H1 (cell line): ENCODE measurements at regions not wholly inside any gene's neighbourhood (a gene's known extent, or its start where the extent isn't known, plus 50 kb on each side); places are given as distances from the start of the nearest gene placed in this dataset.

ENCODE experiments used
- CTCF ChIA-PET: fragments of 300-600 bp; sonication (Branson Sonifier 250); formaldehyde crosslinking; loops from one replicate; lab custom pipeline; 2021; ENCODE audit not compliant: partially characterized antibody; lab: Charles Lee
- POLR2A ChIA-PET: fragments of 300-600 bp; sonication (Branson Sonifier 250); formaldehyde crosslinking; loops from one replicate; lab custom pipeline; 2021; ENCODE audit warnings: inconsistent platforms; ENCODE audit not compliant: partially characterized antibody; lab: Charles Lee
- DNase-seq, 2 experiments: peaks; one replicate each; pipeline versions ENCODE4 v3.0.0 to v3.0.0-alpha.2; 2010 to 2022; ENCODE audit warnings: low spot score in 2 of 2, low read depth in 1 of 2, mixed read lengths in 1 of 2
- FAIRE-seq: peaks from 2 replicates; lab custom pipeline; 2011; peaks lifted over from hg19 to GRCh38; lab: Jason Lieb, UNC
- H2AFZ ChIP-seq: 2 replicates; pipeline ENCODE4 v1.8.1; 2012; ENCODE audit warnings: low read length, inconsistent platforms
- H2AK5ac ChIP-seq: 2 replicates; pipeline ENCODE4 v1.6.1; 2013; ENCODE audit warnings: low read depth, low read length
- H2BK120ac ChIP-seq: replicated peaks from 2 replicates; pipeline ENCODE3; 2013; ENCODE audit warnings: low read depth, low read length, inconsistent platforms
- H2BK12ac ChIP-seq: 2 replicates; pipeline ENCODE4 v1.6.1; 2013; ENCODE audit warnings: low read depth, low read length
- H2BK15ac ChIP-seq: 2 replicates; pipeline ENCODE4 v1.6.1; 2013; ENCODE audit warnings: low read length
- H2BK20ac ChIP-seq: 2 replicates; pipeline ENCODE4 v1.6.1; 2013; ENCODE audit warnings: low read length
- H2BK5ac ChIP-seq: 2 replicates; pipeline ENCODE4 v1.6.1; 2013; ENCODE audit warnings: low read depth, low read length
- H3K14ac ChIP-seq: 2 replicates; pipeline ENCODE4 v1.6.1; 2013; ENCODE audit warnings: inconsistent platforms; ENCODE audit not compliant: insufficient read length
- H3K18ac ChIP-seq: 2 replicates; pipeline ENCODE4 v1.6.1; 2013; ENCODE audit warnings: low read length; ENCODE audit errors: extremely low read depth
- H3K23ac ChIP-seq: 2 replicates; pipeline ENCODE4 v1.6.1; 2013; ENCODE audit warnings: inconsistent platforms; ENCODE audit not compliant: insufficient read length
- H3K23me2 ChIP-seq: 2 replicates; pipeline ENCODE4 v1.6.1; 2013; ENCODE audit warnings: low read depth, low read length
- H3K27ac ChIP-seq: 2 replicates; pipeline ENCODE4 v1.6.1; 2011; ENCODE audit warnings: low read depth, low read length, inconsistent platforms
- H3K27me3 ChIP-seq, 4 experiments: replicated peaks in 1 of 4; 1 replicate in 1 of 4; 2 replicates in 3 of 4; pipeline versions ENCODE4 v1.6.1 to v1.8.1; 2011 to 2013; ENCODE audit warnings: low read length in 3 of 4, mild to moderate bottlenecking in 3 of 4, inconsistent platforms in 2 of 4, mixed read lengths in 2 of 4, moderate library complexity in 1 of 4; ENCODE audit not compliant: control insufficient read depth in 3 of 4, insufficient read depth in 3 of 4; ENCODE audit errors: extremely low read depth in 1 of 4
- H3K36me3 ChIP-seq, 4 experiments: 2 replicates each; pipeline versions ENCODE4 v1.6.1 to v1.8.1; 2011 to 2013; ENCODE audit warnings: mild to moderate bottlenecking in 4 of 4, low read length in 3 of 4, moderate library complexity in 2 of 4, control low read depth in 1 of 4, inconsistent platforms in 1 of 4; ENCODE audit not compliant: insufficient read depth in 4 of 4, control insufficient read depth in 2 of 4
- H3K4ac ChIP-seq: replicated peaks from 2 replicates; pipeline ENCODE3; 2013; ENCODE audit warnings: low read length, low read depth, mixed read lengths, inconsistent platforms; ENCODE audit not compliant: insufficient read length
- H3K4me1 ChIP-seq, 4 experiments: replicated peaks in 1 of 4; 1 replicate in 1 of 4; 2 replicates in 3 of 4; pipeline versions ENCODE4 v1.6.1 to v1.8.1; 2011 to 2013; ENCODE audit warnings: low read length in 3 of 4, inconsistent platforms in 2 of 4, mixed read lengths in 1 of 4; ENCODE audit not compliant: insufficient read depth in 4 of 4, control insufficient read depth in 3 of 4
- H3K4me2 ChIP-seq, 2 experiments: 2 replicates each; pipeline versions ENCODE4 v1.6.1 to v1.8.1; 2011 to 2013; ENCODE audit warnings: low read depth in 2 of 2, low read length in 2 of 2, control low read depth in 1 of 2, inconsistent platforms in 1 of 2, mild to moderate bottlenecking in 1 of 2; ENCODE audit not compliant: insufficient read depth in 1 of 2
- H3K4me3 ChIP-seq, 4 experiments: fragments of 200-600, 300-600 bp in 1 of 4; sonication (generic), shearing (Covaris generic), sonication (Bioruptor Twin) in 1 of 4; 2 replicates each; pipeline versions ENCODE4 v1.5.1 to v1.8.1; 2011 to 2016; ENCODE audit warnings: low read length in 4 of 4, low read depth in 3 of 4, control low read depth in 2 of 4, inconsistent platforms in 2 of 4, mild to moderate bottlenecking in 2 of 4, mixed read lengths in 1 of 4, moderate library complexity in 1 of 4; ENCODE audit not compliant: insufficient read depth in 2 of 4; ENCODE audit errors: extremely low read depth in 1 of 4
- H3K56ac ChIP-seq: replicated peaks from 2 replicates; pipeline ENCODE3; 2013; ENCODE audit warnings: low read depth, mild to moderate bottlenecking, mixed read lengths, low read length, inconsistent platforms; ENCODE audit not compliant: insufficient read length
- H3K79me1 ChIP-seq: 2 replicates; pipeline ENCODE4 v1.6.1; 2013; ENCODE audit warnings: low read depth, low read length, control low read depth
- H3K79me2 ChIP-seq, 2 experiments: 2 replicates each; pipeline versions ENCODE4 v1.6.1 to v1.8.1; 2012 to 2013; ENCODE audit warnings: low read length in 2 of 2, mild to moderate bottlenecking in 2 of 2, inconsistent platforms in 1 of 2; ENCODE audit not compliant: insufficient read depth in 2 of 2, control insufficient read depth in 1 of 2
- H3K9ac ChIP-seq, 4 experiments: replicated peaks in 1 of 4; 1 replicate in 1 of 4; 2 replicates in 3 of 4; pipeline versions ENCODE4 v1.6.1 to v1.8.1; 2011 to 2013; ENCODE audit warnings: low read depth in 3 of 4, low read length in 3 of 4, control low read depth in 2 of 4, mild to moderate bottlenecking in 2 of 4, moderate library complexity in 2 of 4, inconsistent platforms in 1 of 4; ENCODE audit errors: extremely low read depth in 1 of 4
- H3K9me3 ChIP-seq, 2 experiments: 2 replicates each; pipeline versions ENCODE4 v1.6.1 to v1.8.1; 2012 to 2013; ENCODE audit warnings: mild to moderate bottlenecking in 2 of 2, moderate library complexity in 2 of 2, control low read depth in 1 of 2, inconsistent platforms in 1 of 2, low read depth in 1 of 2, low read length in 1 of 2, mixed read lengths in 1 of 2; ENCODE audit not compliant: insufficient read depth in 2 of 2
- H4K20me1 ChIP-seq, 2 experiments: replicated peaks in 1 of 2; 2 replicates each; pipeline versions ENCODE3 to v1.8.1; 2011 to 2013; ENCODE audit warnings: inconsistent platforms in 2 of 2, low read length in 2 of 2, mild to moderate bottlenecking in 1 of 2; ENCODE audit not compliant: insufficient read depth in 2 of 2, control insufficient read depth in 1 of 2
- H4K5ac ChIP-seq: 2 replicates; pipeline ENCODE4 v1.6.1; 2013; ENCODE audit warnings: low read length, low read depth, mixed read lengths, inconsistent platforms; ENCODE audit not compliant: insufficient read length
- H4K8ac ChIP-seq: 2 replicates; pipeline ENCODE4 v1.8.0; 2013; ENCODE audit warnings: mild to moderate bottlenecking, moderate library complexity, low read length, inconsistent platforms; ENCODE audit not compliant: insufficient read depth; ENCODE audit errors: extremely low read depth
- H4K91ac ChIP-seq: replicated peaks from 2 replicates; pipeline ENCODE3; 2013; ENCODE audit warnings: low read length, mixed read lengths, inconsistent platforms; ENCODE audit not compliant: insufficient read length
- BRCA1 ChIP-seq: IDR thresholded peaks from 2 replicates; pipeline ENCODE4 v1.6.1; 2012; ENCODE audit warnings: low read depth, low read length, improper control_type of control experiment
- CBX5 ChIP-seq: fragments of 300-800, 300-1000 bp; sonication (generic); IDR thresholded peaks from 2 replicates; pipeline ENCODE4 v1.7.1; 2016; ENCODE audit warnings: antibody characterized with exemption, low read length, low read depth
- GABPA ChIP-seq: IDR thresholded peaks from 2 replicates; pipeline ENCODE4 v1.6.1; 2011; ENCODE audit warnings: mild to moderate bottlenecking, low read length, moderate library complexity, borderline replicate concordance; ENCODE audit not compliant: insufficient read depth
- JUN ChIP-seq: IDR thresholded peaks from 2 replicates; pipeline ENCODE4 v1.6.1; 2011; ENCODE audit warnings: low read depth, mild to moderate bottlenecking, improper control_type of control experiment, low read length
- PHF8 ChIP-seq: fragments of 200-600 bp; sonication (generic); conservative IDR thresholded peaks from 2 replicates; pipeline ENCODE4 v1.7.1; 2012; ENCODE audit warnings: low read depth, mild to moderate bottlenecking, inconsistent platforms, low read length, moderate library complexity
- POU5F1 ChIP-seq: IDR thresholded peaks from 2 replicates; pipeline ENCODE4 v1.6.1; 2011; ENCODE audit warnings: low read depth, mild to moderate bottlenecking, low read length, moderate library complexity
- RXRA ChIP-seq: IDR thresholded peaks from 2 replicates; pipeline ENCODE4 v1.6.1; 2011; ENCODE audit warnings: low read depth, mild to moderate bottlenecking, low read length, moderate library complexity; ENCODE audit not compliant: insufficient read depth
- SIX5 ChIP-seq: IDR thresholded peaks from 2 replicates; pipeline ENCODE4 v1.6.1; 2011; ENCODE audit warnings: mild to moderate bottlenecking, low read depth, low read length
- SP1 ChIP-seq: IDR thresholded peaks from 2 replicates; pipeline ENCODE4 v1.6.1; 2011; ENCODE audit warnings: low read depth, low read length
- SP4 ChIP-seq: IDR thresholded peaks from 2 replicates; pipeline ENCODE4 v1.6.1; 2012; ENCODE audit warnings: low read length, inconsistent platforms
- WGBS, 2 experiments: shearing (Covaris generic) in 1 of 2; methylation state at CpG; one replicate each; pipeline versions ENCODE4 v1.1.6 to v1.1.7; 2013 to 2015; ENCODE audit warnings: low lambda C conversion rate in 2 of 2, mixed read lengths in 2 of 2, inconsistent platforms in 1 of 2, low coverage in 1 of 2, missing lambda C conversion rate in 1 of 2; ENCODE audit not compliant: insufficient replicate concordance in 2 of 2, insufficient coverage in 1 of 2, insufficient read length in 1 of 2; ENCODE audit errors: extremely low coverage in 1 of 2, missing lambda C conversion rate in 1 of 2; 5-methylcytosine and 5-hydroxymethylcytosine counted together
- TF ChIP-seq, protein P1 (sequence below): IDR thresholded peaks from 2 replicates; pipeline ENCODE4 v1.6.1; 2012; ENCODE audit warnings: inconsistent platforms
- TF ChIP-seq, protein P2 (sequence below): IDR thresholded peaks from 2 replicates; pipeline ENCODE4 v1.6.1; 2012; ENCODE audit warnings: inconsistent platforms

DNA sequence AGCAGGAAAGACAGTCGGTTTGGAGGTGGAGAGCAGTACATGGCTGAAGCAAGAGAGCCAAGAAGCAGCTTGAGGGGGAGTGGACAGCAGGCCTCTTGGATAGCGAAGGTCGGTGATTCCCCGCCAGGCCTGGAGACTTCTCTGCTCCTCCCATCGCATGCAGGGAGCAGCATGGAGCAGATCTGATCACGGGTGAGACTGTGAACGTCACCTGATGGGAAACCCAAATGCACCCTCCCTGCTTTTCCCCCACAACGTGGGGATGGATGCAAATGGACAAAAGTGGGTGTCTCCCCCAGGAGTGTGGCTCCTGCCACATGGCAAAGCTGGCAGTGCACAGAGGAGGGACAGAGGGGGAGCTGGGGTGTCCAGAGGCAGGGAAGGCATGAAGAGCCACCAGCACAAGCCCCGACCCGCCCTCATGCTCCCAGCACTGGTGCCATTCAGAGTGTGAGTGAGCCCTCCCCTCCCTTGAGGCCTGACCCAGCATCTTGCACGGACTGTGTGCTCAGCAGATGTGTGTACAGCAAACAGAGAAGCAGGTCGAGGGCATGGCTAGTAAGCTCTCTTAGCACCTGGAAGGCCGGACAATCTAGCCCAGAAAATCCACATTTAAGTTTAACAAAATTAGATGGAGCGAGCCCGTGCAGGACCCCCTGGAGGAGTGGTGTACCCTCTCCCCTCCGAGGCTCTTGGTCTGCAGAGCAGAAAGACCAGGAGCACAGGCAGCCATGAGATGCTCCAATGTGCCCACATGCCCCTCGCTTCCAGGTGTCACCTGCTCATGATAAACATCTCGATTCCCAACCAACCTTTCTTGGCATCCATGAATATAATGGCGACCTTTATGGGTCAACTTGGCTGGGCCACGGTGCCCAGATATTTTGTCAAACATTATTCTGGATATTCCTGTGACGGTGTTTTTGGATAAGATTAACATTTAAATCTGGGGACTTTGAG lies 661.7 kb downstream of the TBC1D22A start:
- Histone ChIP-seq H2AFZ (no peak overlapping the region), H3K4me3 (no peak overlapping the region)
- FAIRE-seq: no peak
- no peak for TF ChIP-seq SP1
- no peak for TF ChIP-seq SIX5
- TF ChIP-seq POU5F1: no peak
- TF ChIP-seq, protein P1, sequence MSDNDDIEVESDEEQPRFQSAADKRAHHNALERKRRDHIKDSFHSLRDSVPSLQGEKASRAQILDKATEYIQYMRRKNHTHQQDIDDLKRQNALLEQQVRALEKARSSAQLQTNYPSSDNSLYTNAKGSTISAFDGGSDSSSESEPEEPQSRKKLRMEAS: no peak
- no peak for TF ChIP-seq PHF8
- TF ChIP-seq BRCA1: no peak
- no peak for TF ChIP-seq GABPA
- TF ChIP-seq SP4: no peak
- no peak for TF ChIP-seq RXRA
- TF ChIP-seq CBX5: no peak
- TF ChIP-seq, protein P2, sequence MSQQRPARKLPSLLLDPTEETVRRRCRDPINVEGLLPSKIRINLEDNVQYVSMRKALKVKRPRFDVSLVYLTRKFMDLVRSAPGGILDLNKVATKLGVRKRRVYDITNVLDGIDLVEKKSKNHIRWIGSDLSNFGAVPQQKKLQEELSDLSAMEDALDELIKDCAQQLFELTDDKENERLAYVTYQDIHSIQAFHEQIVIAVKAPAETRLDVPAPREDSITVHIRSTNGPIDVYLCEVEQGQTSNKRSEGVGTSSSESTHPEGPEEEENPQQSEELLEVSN: no peak
- TF ChIP-seq JUN: no peak

More for the DNA sequence above, 661.7 kb downstream of the TBC1D22A start:
- Histone ChIP-seq H3K79me2 (no peaks in the 10 kb centered on the region), H3K4me2 (no peak overlapping the region), H3K4ac (no peak overlapping the region), H4K5ac (no peak overlapping the region), H3K23me2 (no peaks in the 10 kb centered on the region; the same call in 1 of the 2 replicates), H3K27me3 (no peaks in the 10 kb centered on the region), H2AK5ac (no peak overlapping the region), H3K14ac (no peak overlapping the region), H2BK120ac (no peak overlapping the region), H3K23ac (no peak overlapping the region), H3K79me1 (no peaks in the 10 kb centered on the region), H4K20me1 (no peaks in the 10 kb centered on the region), H3K18ac (no peak overlapping the region), H2BK12ac (no peak overlapping the region), H3K36me3 (no peaks in the 10 kb centered on the region), H3K27ac (no peak overlapping the region), H4K91ac (no peak overlapping the region), H3K9me3 (peaks cover 73 to 80% of the 10 kb centered on the region in 2 experiments), H4K8ac (no peak overlapping the region), H2BK15ac (no peak overlapping the region), H2BK20ac (no peak overlapping the region), H3K9ac (no peak overlapping the region), H3K4me1 (no peaks in the 10 kb centered on the region), H3K56ac (no peak overlapping the region), H2BK5ac (no peak overlapping the region)
- WGBS, 2 experiments: 77% methylated on average over 21 of the region's 21 CpGs; no CpG with 5 or more reads in 1 of the 2 experiments
- DNase-seq: no peak
- CTCF ChIA-PET: interaction anchor here (0.8 kb wide), 1 partner anchor 16 kb away, joined by 4 read pairs; no protein-coding TSS in a partner anchor
- POLR2A ChIA-PET: no interaction called here
